ENCODE measurements at regions not wholly inside any gene's neighbourhood (a gene's known extent, or its start where the extent isn't known, plus 50 kb on each side); places are given as distances from the start of the nearest gene placed in this dataset.

- TF ChIP-seq CTCF (IDR thresholded peaks at IDR 0.05; ENCODE audit: low read depth, low read length, missing control alignments): no peak
- no peak overlapping the region for H3K4me3 ChIP-seq (ENCODE audit: low read depth, low read length)
- in situ Hi-C loops (cut with HindIII; ENCODE audit: low sequenced_read_pairs): no loop called here
- no peak for DNase-seq (ENCODE audit: low read depth)
These were observed 337.2 kb downstream of the LTN1 start for GRCh38 chr21:28655471-28655870.

GRCh38 chr21:28654406-28654805 is 338.3 kb downstream of the LTN1 start:
- no peak for TF ChIP-seq CTCF (IDR thresholded peaks at IDR 0.05; ENCODE audit: low read depth, low read length, missing control alignments)
- no peak overlapping the region for H3K4me3 ChIP-seq (ENCODE audit: low read depth, low read length)
- in situ Hi-C loops (cut with HindIII; ENCODE audit: low sequenced_read_pairs): no loop called here
- no peak for DNase-seq (ENCODE audit: low read depth)

GRCh38 chr21:28644762-28645161 is 347.9 kb downstream of the LTN1 start:
- no peak overlapping the region for H3K4me3 ChIP-seq (ENCODE audit: low read depth, low read length)
- no peak for TF ChIP-seq CTCF (IDR thresholded peaks at IDR 0.05; ENCODE audit: low read depth, low read length, missing control alignments)
- in situ Hi-C loops (cut with HindIII; ENCODE audit: low sequenced_read_pairs): no loop called here
- DNase-seq (ENCODE audit: low read depth): no peak

- DNase-seq (ENCODE audit: low read depth): no peak
- no peak overlapping the region for H3K4me3 ChIP-seq (ENCODE audit: low read depth, low read length)
- no peak for TF ChIP-seq CTCF (IDR thresholded peaks at IDR 0.05; ENCODE audit: low read depth, low read length, missing control alignments)
- in situ Hi-C loops (cut with HindIII; ENCODE audit: low sequenced_read_pairs): no loop called here
These were observed 349.8 kb downstream of the LTN1 start for GRCh38 chr21:28642891-28643290.

GRCh38 chr21:28641731-28642130 is 350.9 kb downstream of the LTN1 start:
- no peak for TF ChIP-seq CTCF (IDR thresholded peaks at IDR 0.05; ENCODE audit: low read depth, low read length, missing control alignments)
- in situ Hi-C loops (cut with HindIII; ENCODE audit: low sequenced_read_pairs): no loop called here
- H3K4me3 ChIP-seq (ENCODE audit: low read depth, low read length): no peak overlapping the region
- no peak for DNase-seq (ENCODE audit: low read depth)

GRCh38 chr21:28640326-28640725 is 352.4 kb downstream of the LTN1 start:
- DNase-seq (ENCODE audit: low read depth): no peak
- TF ChIP-seq CTCF (IDR thresholded peaks at IDR 0.05; ENCODE audit: low read depth, low read length, missing control alignments): no peak
- no peak overlapping the region for H3K4me3 ChIP-seq (ENCODE audit: low read depth, low read length)
- in situ Hi-C loops (cut with HindIII; ENCODE audit: low sequenced_read_pairs): no loop called here

- in situ Hi-C loops (cut with HindIII; ENCODE audit: low sequenced_read_pairs): no loop called here
- TF ChIP-seq CTCF (IDR thresholded peaks at IDR 0.05; ENCODE audit: low read depth, low read length, missing control alignments): no peak
- no peak overlapping the region for H3K4me3 ChIP-seq (ENCODE audit: low read depth, low read length)
- DNase-seq (ENCODE audit: low read depth): no peak
These were observed 352.9 kb downstream of the LTN1 start for GRCh38 chr21:28639737-28640136.

Measured in astrocyte of the cerebellum (primary cell).